Neural cell (in vitro differentiated cells): ENCODE measurements at regions not wholly inside any gene's neighbourhood (a gene's known extent, or its start where the extent isn't known, plus 50 kb on each side); places are given as distances from the start of the nearest gene placed in this dataset.

Source experiments
- H2AFZ ChIP-seq: fragments of 200-600, 300-800 bp; sonication (generic), shearing (Covaris generic); 2 replicates; pipeline ENCODE4 v1.6.0; 2014; ENCODE audit warnings: low read depth, mild to moderate bottlenecking, antibody characterized with exemption, low read length, moderate library complexity
- H3F3A ChIP-seq: fragments of 200-600 bp; shearing (Covaris generic); 2 replicates; pipeline ENCODE4 v1.6.1; 2016; ENCODE audit warnings: mild to moderate bottlenecking, moderate library complexity, mixed read lengths, antibody characterized with exemption, low read length; ENCODE audit not compliant: insufficient read depth, poor library complexity, severe bottlenecking
- H3K27ac ChIP-seq: fragments of 200-600, 300-800 bp; sonication (generic), shearing (Covaris generic); 2 replicates; pipeline ENCODE4 v1.5.1; 2014; ENCODE audit warnings: mild to moderate bottlenecking, low read length, moderate library complexity
- H3K27me3 ChIP-seq: fragments of 300-800, 200-600 bp; sonication (generic), shearing (Covaris generic); 2 replicates; pipeline ENCODE4 v1.6.0; 2014; ENCODE audit warnings: mild to moderate bottlenecking, low read depth, low read length, moderate library complexity; ENCODE audit not compliant: insufficient read depth
- H3K36me3 ChIP-seq: fragments of 300-800, 200-600 bp; sonication (generic), shearing (Covaris generic); 2 replicates; pipeline ENCODE4 v1.5.1; 2014; ENCODE audit warnings: mild to moderate bottlenecking, antibody characterized with exemption, low read length, moderate library complexity; ENCODE audit not compliant: insufficient read depth
- H3K4me2 ChIP-seq: fragments of 300-800, 200-600 bp; sonication (generic), shearing (Covaris generic); 2 replicates; pipeline ENCODE4 v1.6.0; 2014; ENCODE audit warnings: mild to moderate bottlenecking, low read length
- H3K4me3 ChIP-seq: fragments of 300-800, 200-600 bp; sonication (generic), shearing (Covaris generic); 2 replicates; pipeline ENCODE4 v1.5.1; 2014; ENCODE audit warnings: mild to moderate bottlenecking, low read length, moderate library complexity
- H3K79me2 ChIP-seq: fragments of 200-600 bp; shearing (Covaris generic); replicated peaks from 2 replicates; pipeline ENCODE4 v1.6.0; 2014; ENCODE audit warnings: mild to moderate bottlenecking, low read length, moderate library complexity; ENCODE audit not compliant: insufficient read depth
- H3K9ac ChIP-seq: fragments of 300-800, 200-600 bp; sonication (generic), shearing (Covaris generic); 2 replicates; pipeline ENCODE4 v1.6.1; 2016; ENCODE audit warnings: mild to moderate bottlenecking, low read length, mixed read lengths
- H3K9me2 ChIP-seq: fragments of 200-600 bp; shearing (Covaris generic); 2 replicates; pipeline ENCODE4 v1.6.1; 2016; ENCODE audit warnings: mild to moderate bottlenecking, low read length, mixed read lengths; ENCODE audit not compliant: insufficient read depth
- H3K9me3 ChIP-seq: fragments of 200-600, 300-800 bp; sonication (generic), shearing (Covaris generic); 2 replicates; pipeline ENCODE4 v1.6.1; 2016; ENCODE audit warnings: mild to moderate bottlenecking, mixed run types, low read length, moderate library complexity, mixed read lengths
- H4K20me1 ChIP-seq: fragments of 200-600 bp; shearing (Covaris generic); 2 replicates; pipeline ENCODE4 v1.6.1; 2016; ENCODE audit warnings: mild to moderate bottlenecking, mixed run types; ENCODE audit not compliant: insufficient read depth
- EP300 ChIP-seq: fragments of 450-650 bp; conservative IDR thresholded peaks from 2 replicates; pipeline ENCODE4 v1.6.1; 2014; ENCODE audit warnings: antibody characterized with exemption, mild to moderate bottlenecking, moderate library complexity; ENCODE audit not compliant: poor library complexity, severe bottlenecking
- EZH2 ChIP-seq: fragments of 200-600, 300-800 bp; shearing (Covaris generic), sonication (generic); IDR thresholded peaks from 2 replicates; pipeline ENCODE4 v1.6.1; 2014; ENCODE audit warnings: antibody characterized with exemption, low read length, borderline replicate concordance, mild to moderate bottlenecking; ENCODE audit not compliant: insufficient read depth, poor library complexity, severe bottlenecking
- MXI1 ChIP-seq: fragments of 450-650 bp; conservative IDR thresholded peaks from 2 replicates; pipeline ENCODE4 v1.6.1; 2014; ENCODE audit warnings: antibody characterized with exemption, mild to moderate bottlenecking; ENCODE audit not compliant: poor library complexity, severe bottlenecking
- POLR2AphosphoS5 ChIP-seq: IDR thresholded peaks from 2 replicates; pipeline ENCODE4 v1.6.1; 2012
- RAD21 ChIP-seq: fragments of 450-650 bp; conservative IDR thresholded peaks from 2 replicates; pipeline ENCODE4 v1.6.1; 2014; ENCODE audit warnings: antibody characterized with exemption, mild to moderate bottlenecking, moderate library complexity
- SMC3 ChIP-seq: fragments of 450-650 bp; conservative IDR thresholded peaks from 2 replicates; pipeline ENCODE4 v1.6.1; 2014; ENCODE audit warnings: antibody characterized with exemption, mild to moderate bottlenecking, moderate library complexity; ENCODE audit not compliant: poor library complexity
- TAF1 ChIP-seq: IDR thresholded peaks from 2 replicates; pipeline ENCODE4 v1.6.1; 2012; ENCODE audit warnings: low read depth
- TF ChIP-seq, protein P1 (sequence below): fragments of 450-650 bp; IDR thresholded peaks from 2 replicates; pipeline ENCODE4 v1.5.1; 2014; ENCODE audit warnings: antibody characterized with exemption, mild to moderate bottlenecking, moderate library complexity; ENCODE audit not compliant: poor library complexity, severe bottlenecking
- TF ChIP-seq, protein P2 (sequence below): IDR thresholded peaks from 2 replicates; pipeline ENCODE4 v1.6.1; 2012; ENCODE audit warnings: borderline replicate concordance

GRCh38 chr1:218804014-218804785, 369.5 kb upstream of the LYPLAL1 start:
- Histone ChIP-seq H3K4me2 (no peak overlapping the region), H3K79me2 (no peaks in the 10 kb centered on the region), H3K9ac (no peak overlapping the region), H4K20me1 (no peaks in the 10 kb centered on the region), H3K9me2 (no peaks in the 10 kb centered on the region), H3K4me3 (no peak overlapping the region), H3K9me3 (no peaks in the 10 kb centered on the region), H3K27ac (no peak overlapping the region), H2AFZ (no peak overlapping the region), H3F3A (no peaks in the 10 kb centered on the region), H3K36me3 (no peaks in the 10 kb centered on the region), H3K27me3 (no peaks in the 10 kb centered on the region)
- TF ChIP-seq, protein P1, sequence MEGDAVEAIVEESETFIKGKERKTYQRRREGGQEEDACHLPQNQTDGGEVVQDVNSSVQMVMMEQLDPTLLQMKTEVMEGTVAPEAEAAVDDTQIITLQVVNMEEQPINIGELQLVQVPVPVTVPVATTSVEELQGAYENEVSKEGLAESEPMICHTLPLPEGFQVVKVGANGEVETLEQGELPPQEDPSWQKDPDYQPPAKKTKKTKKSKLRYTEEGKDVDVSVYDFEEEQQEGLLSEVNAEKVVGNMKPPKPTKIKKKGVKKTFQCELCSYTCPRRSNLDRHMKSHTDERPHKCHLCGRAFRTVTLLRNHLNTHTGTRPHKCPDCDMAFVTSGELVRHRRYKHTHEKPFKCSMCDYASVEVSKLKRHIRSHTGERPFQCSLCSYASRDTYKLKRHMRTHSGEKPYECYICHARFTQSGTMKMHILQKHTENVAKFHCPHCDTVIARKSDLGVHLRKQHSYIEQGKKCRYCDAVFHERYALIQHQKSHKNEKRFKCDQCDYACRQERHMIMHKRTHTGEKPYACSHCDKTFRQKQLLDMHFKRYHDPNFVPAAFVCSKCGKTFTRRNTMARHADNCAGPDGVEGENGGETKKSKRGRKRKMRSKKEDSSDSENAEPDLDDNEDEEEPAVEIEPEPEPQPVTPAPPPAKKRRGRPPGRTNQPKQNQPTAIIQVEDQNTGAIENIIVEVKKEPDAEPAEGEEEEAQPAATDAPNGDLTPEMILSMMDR: no peak
- TF ChIP-seq RAD21 (no peak), EP300 (no peak), TAF1 (no peak), MXI1 (no peak), POLR2AphosphoS5 (no peak), EZH2 (no peak), SMC3 (no peak)
- TF ChIP-seq, protein P2, sequence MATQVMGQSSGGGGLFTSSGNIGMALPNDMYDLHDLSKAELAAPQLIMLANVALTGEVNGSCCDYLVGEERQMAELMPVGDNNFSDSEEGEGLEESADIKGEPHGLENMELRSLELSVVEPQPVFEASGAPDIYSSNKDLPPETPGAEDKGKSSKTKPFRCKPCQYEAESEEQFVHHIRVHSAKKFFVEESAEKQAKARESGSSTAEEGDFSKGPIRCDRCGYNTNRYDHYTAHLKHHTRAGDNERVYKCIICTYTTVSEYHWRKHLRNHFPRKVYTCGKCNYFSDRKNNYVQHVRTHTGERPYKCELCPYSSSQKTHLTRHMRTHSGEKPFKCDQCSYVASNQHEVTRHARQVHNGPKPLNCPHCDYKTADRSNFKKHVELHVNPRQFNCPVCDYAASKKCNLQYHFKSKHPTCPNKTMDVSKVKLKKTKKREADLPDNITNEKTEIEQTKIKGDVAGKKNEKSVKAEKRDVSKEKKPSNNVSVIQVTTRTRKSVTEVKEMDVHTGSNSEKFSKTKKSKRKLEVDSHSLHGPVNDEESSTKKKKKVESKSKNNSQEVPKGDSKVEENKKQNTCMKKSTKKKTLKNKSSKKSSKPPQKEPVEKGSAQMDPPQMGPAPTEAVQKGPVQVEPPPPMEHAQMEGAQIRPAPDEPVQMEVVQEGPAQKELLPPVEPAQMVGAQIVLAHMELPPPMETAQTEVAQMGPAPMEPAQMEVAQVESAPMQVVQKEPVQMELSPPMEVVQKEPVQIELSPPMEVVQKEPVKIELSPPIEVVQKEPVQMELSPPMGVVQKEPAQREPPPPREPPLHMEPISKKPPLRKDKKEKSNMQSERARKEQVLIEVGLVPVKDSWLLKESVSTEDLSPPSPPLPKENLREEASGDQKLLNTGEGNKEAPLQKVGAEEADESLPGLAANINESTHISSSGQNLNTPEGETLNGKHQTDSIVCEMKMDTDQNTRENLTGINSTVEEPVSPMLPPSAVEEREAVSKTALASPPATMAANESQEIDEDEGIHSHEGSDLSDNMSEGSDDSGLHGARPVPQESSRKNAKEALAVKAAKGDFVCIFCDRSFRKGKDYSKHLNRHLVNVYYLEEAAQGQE: no peak

GRCh38 chr1:218809061-218809460, 364.6 kb upstream of the LYPLAL1 start:
- H3K27ac ChIP-seq: no peak overlapping the region
- H4K20me1 ChIP-seq: no peaks in the 10 kb centered on the region
- no peaks in the 10 kb centered on the region for H3K9me2 ChIP-seq
- no peak overlapping the region for H3K9ac ChIP-seq
- H3K27me3 ChIP-seq: no peaks in the 10 kb centered on the region
- H2AFZ ChIP-seq: no peak overlapping the region
- H3K36me3 ChIP-seq: no peaks in the 10 kb centered on the region
- H3F3A ChIP-seq: no peaks in the 10 kb centered on the region
- H3K4me3 ChIP-seq: no peak overlapping the region
- TF ChIP-seq EZH2: no peak
- TF ChIP-seq, protein P2: no peak
- no peak for TF ChIP-seq MXI1
- no peak for TF ChIP-seq SMC3
- TF ChIP-seq, protein P1: no peak
- no peak for TF ChIP-seq EP300
- TF ChIP-seq RAD21: no peak
- TF ChIP-seq TAF1: no peak
- TF ChIP-seq POLR2AphosphoS5: no peak
- H3K79me2 ChIP-seq: no peaks in the 10 kb centered on the region
- H3K4me2 ChIP-seq: no peak overlapping the region
- H3K9me3 ChIP-seq: no peaks in the 10 kb centered on the region
